ENCODE measurements at regions not wholly inside any gene's neighbourhood (a gene's known extent, or its start where the extent isn't known, plus 50 kb on each side); places are given as distances from the start of the nearest gene placed in this dataset.
"Not testable (repeated sequence)": the region's sequence is repeated elsewhere in the genome, so short reads cannot be mapped to it uniquely, and the experiment has no call there.

DNA sequence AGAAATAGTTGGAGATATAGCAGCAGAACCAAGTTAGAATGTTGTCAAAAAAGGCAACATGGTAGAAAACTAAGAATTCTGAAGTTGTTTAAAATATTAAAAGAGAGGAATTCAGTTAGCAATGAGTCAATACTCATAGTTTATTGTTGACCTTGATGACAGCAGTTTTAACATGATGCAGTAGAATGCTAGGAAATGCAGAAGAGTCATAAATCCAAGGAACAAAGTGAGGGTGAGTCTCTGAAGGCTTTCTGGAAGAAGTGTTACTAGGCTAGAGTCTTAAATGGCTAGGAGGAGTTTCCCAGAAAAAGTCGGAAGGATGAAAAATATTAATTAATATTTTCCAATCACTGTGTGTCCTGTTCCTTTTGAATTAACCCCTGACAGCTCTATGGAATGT lies 807.3 kb downstream of the TSN start:
- H2AFZ ChIP-seq (ENCODE audit: low read length), result no peak overlapping the region
- H3K4me3 ChIP-seq (ENCODE audit: low read length), result no peak overlapping the region
- no peak overlapping the region for H3K4me2 ChIP-seq (ENCODE audit: low read depth, low read length, poor library complexity, severe bottlenecking)
- DNase-seq, result no peak
- no peaks in the 10 kb centered on the region for H3K4me1 ChIP-seq (ENCODE audit: low read length)
- no peaks in the 10 kb centered on the region for H3K9me2 ChIP-seq (replicated peaks; ENCODE audit: insufficient read depth, low read length)
- H3K9ac ChIP-seq (ENCODE audit: low read length), result no peak overlapping the region
- no peaks in the 10 kb centered on the region for H3K9me3 ChIP-seq (ENCODE audit: low read length)
- no peaks in the 10 kb centered on the region for H3K36me3 ChIP-seq (ENCODE audit: insufficient read depth, low read length)
- no peak overlapping the region for H3K27ac ChIP-seq (ENCODE audit: low read length)
- H3K79me2 ChIP-seq (ENCODE audit: low read length), result no peaks in the 10 kb centered on the region
- no peaks in the 10 kb centered on the region for H4K20me1 ChIP-seq (ENCODE audit: insufficient read depth, low read depth, low read length)
- no peaks in the 10 kb centered on the region for H3K27me3 ChIP-seq (ENCODE audit: low read length)

DNA sequence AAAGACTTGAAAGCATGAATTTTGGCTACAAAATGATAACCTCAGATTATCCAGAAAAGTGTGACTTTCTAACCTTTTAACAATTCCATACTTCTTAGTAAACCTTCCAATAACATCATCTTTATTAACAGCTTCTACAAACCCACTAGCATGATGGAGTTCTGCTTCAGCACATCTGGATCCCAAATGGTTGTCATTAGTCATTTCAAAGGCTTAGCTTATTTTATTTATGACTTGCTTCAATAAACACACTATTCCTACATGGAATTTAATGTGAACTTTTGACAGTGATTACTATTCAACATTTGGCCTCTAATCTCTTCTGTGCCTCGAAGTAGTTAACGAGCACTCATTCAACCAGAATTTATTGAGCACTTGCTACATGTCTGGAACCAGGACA lies 808.3 kb downstream of the TSN start:
- no peak overlapping the region for H3K9ac ChIP-seq (ENCODE audit: low read length)
- no peak overlapping the region for H3K27ac ChIP-seq (ENCODE audit: low read length)
- H2AFZ ChIP-seq (ENCODE audit: low read length), result no peak overlapping the region
- no peaks in the 10 kb centered on the region for H3K9me3 ChIP-seq (ENCODE audit: low read length)
- H3K36me3 ChIP-seq (ENCODE audit: insufficient read depth, low read length), result no peaks in the 10 kb centered on the region
- H3K4me1 ChIP-seq (ENCODE audit: low read length), result no peaks in the 10 kb centered on the region
- H3K79me2 ChIP-seq (ENCODE audit: low read length), result no peaks in the 10 kb centered on the region
- no peak overlapping the region for H3K4me2 ChIP-seq (ENCODE audit: low read depth, low read length, poor library complexity, severe bottlenecking)
- no peak for DNase-seq
- H3K9me2 ChIP-seq (replicated peaks; ENCODE audit: insufficient read depth, low read length), result no peaks in the 10 kb centered on the region
- no peak overlapping the region for H3K4me3 ChIP-seq (ENCODE audit: low read length)
- H3K27me3 ChIP-seq (ENCODE audit: low read length), result no peaks in the 10 kb centered on the region
- no peaks in the 10 kb centered on the region for H4K20me1 ChIP-seq (ENCODE audit: insufficient read depth, low read depth, low read length)

DNA sequence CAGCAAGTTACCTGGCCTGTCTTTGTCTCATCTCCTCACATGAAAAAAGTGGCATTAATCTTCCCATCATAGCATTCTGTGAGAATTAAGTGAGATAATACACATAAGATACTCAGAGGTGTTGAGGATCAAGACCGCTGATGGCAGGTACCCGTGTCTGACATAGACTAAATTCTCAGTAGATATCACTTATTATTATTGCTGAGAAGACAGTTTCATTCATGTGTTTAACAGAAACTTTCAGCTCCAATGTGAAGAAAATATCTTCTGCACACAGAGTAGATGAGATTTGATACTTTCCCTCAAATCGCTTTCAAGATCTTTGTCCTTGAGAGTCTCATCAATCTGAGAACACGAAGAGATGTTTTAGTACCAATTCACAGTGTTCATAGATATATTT lies 809.4 kb downstream of the TSN start:
- Histone ChIP-seq H3K27ac (ENCODE audit: low read length) (no peak overlapping the region), H3K27me3 (ENCODE audit: low read length) (no peaks in the 10 kb centered on the region), H3K79me2 (ENCODE audit: low read length) (no peaks in the 10 kb centered on the region), H2AFZ (ENCODE audit: low read length) (no peak overlapping the region), H3K4me1 (ENCODE audit: low read length) (no peaks in the 10 kb centered on the region), H3K9ac (ENCODE audit: low read length) (no peak overlapping the region), H3K4me2 (ENCODE audit: low read depth, low read length, poor library complexity, severe bottlenecking) (no peak overlapping the region), H3K36me3 (ENCODE audit: insufficient read depth, low read length) (no peaks in the 10 kb centered on the region), H4K20me1 (ENCODE audit: insufficient read depth, low read depth, low read length) (no peaks in the 10 kb centered on the region), H3K9me2 (replicated peaks; ENCODE audit: insufficient read depth, low read length) (no peaks in the 10 kb centered on the region), H3K4me3 (ENCODE audit: low read length) (no peak overlapping the region), H3K9me3 (ENCODE audit: low read length) (no peaks in the 10 kb centered on the region)
- DNase-seq, result no peak

DNA sequence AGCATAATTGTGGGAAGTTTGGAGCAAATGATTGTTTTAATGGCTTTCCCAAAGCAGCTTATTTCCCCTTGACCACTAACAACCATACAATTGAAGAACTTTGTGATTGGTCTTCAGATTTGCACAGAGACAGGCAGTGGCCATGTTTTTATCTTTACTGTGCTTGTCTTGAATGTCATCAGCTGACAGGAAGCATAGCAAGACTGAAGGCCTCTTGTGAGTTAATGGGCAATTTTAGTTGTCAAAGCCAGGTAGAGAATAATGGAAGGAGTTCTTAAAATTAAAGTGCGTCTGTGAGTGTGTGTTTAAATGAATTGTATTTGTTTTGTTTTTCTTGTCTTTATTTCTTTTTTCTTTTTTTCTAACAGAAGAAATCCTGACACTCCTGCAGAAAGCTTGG lies 809.9 kb downstream of the TSN start:
- Histone ChIP-seq H3K4me3 (ENCODE audit: low read length) (no peak overlapping the region), H3K4me2 (ENCODE audit: low read depth, low read length, poor library complexity, severe bottlenecking) (no peak overlapping the region), H3K27me3 (ENCODE audit: low read length) (no peaks in the 10 kb centered on the region), H3K9ac (ENCODE audit: low read length) (no peak overlapping the region), H3K9me3 (ENCODE audit: low read length) (no peaks in the 10 kb centered on the region), H3K4me1 (ENCODE audit: low read length) (no peaks in the 10 kb centered on the region), H2AFZ (ENCODE audit: low read length) (no peak overlapping the region), H4K20me1 (ENCODE audit: insufficient read depth, low read depth, low read length) (no peaks in the 10 kb centered on the region), H3K27ac (ENCODE audit: low read length) (no peak overlapping the region), H3K79me2 (ENCODE audit: low read length) (no peaks in the 10 kb centered on the region), H3K36me3 (ENCODE audit: insufficient read depth, low read length) (no peaks in the 10 kb centered on the region), H3K9me2 (replicated peaks; ENCODE audit: insufficient read depth, low read length) (no peaks in the 10 kb centered on the region)
- DNase-seq, result no peak

DNA sequence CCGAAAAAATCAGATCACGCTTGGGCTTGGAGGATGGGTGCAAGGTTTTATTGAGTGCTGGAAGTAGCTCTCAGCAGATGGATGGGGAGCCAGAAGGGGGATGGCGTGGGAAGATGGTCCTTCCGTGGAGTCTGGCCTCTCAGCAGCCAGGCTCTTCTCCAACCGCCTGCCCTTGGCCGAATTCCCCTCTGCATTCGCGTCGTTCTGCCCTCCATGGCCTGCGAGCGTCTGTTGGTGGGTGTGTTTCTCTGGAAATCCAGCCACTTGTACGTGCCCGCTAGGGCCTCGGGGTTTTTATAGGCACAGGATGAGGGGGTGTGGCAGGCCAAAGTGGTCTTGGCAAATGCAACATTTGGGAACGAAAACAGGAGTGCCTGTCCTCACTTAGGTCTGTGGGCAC lies 815.2 kb downstream of the TSN start:
- Histone ChIP-seq H3K9me2 (replicated peaks; ENCODE audit: insufficient read depth, low read length) (no peaks in the 10 kb centered on the region), H3K9me3 (ENCODE audit: low read length) (no peaks in the 10 kb centered on the region), H3K27me3 (ENCODE audit: low read length) (no peaks in the 10 kb centered on the region), H2AFZ (ENCODE audit: low read length) (no peak overlapping the region), H3K36me3 (ENCODE audit: insufficient read depth, low read length) (no peaks in the 10 kb centered on the region), H3K4me3 (ENCODE audit: low read length) (no peak overlapping the region), H3K4me1 (ENCODE audit: low read length) (no peaks in the 10 kb centered on the region), H3K9ac (ENCODE audit: low read length) (no peak overlapping the region), H3K27ac (ENCODE audit: low read length) (no peak overlapping the region), H4K20me1 (ENCODE audit: insufficient read depth, low read depth, low read length) (no peaks in the 10 kb centered on the region), H3K4me2 (ENCODE audit: low read depth, low read length, poor library complexity, severe bottlenecking) (no peak overlapping the region), H3K79me2 (ENCODE audit: low read length) (no peaks in the 10 kb centered on the region)
- no peak for DNase-seq

DNA sequence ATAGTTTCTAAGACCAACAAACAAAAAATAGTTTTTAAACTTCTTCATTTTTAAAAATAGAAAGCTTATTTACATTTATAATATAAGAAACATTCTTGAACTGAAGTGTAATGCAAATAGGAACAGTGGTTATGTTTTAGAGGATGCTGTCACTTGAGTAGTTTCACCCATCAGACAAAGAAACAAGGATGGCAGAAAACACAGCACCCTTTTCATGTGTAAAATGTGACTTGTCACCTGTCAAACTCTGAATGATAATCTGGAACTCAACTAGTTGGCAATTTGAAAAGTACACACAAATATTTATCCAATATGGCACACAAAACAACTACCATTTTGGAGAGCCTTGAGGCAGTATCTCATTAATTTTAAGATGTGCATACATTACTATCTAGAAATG lies 816.0 kb downstream of the TSN start:
- H2AFZ ChIP-seq (ENCODE audit: low read length); H3K4me1 ChIP-seq (ENCODE audit: low read length); H3K4me2 ChIP-seq (ENCODE audit: low read depth, low read length, poor library complexity, severe bottlenecking); DNase-seq; H4K20me1 ChIP-seq (ENCODE audit: insufficient read depth, low read depth, low read length); H3K4me3 ChIP-seq (ENCODE audit: low read length); H3K27ac ChIP-seq (ENCODE audit: low read length); H3K9me2 ChIP-seq (replicated peaks; ENCODE audit: insufficient read depth, low read length); H3K27me3 ChIP-seq (ENCODE audit: low read length); H3K9me3 ChIP-seq (ENCODE audit: low read length); H3K36me3 ChIP-seq (ENCODE audit: insufficient read depth, low read length); H3K9ac ChIP-seq (ENCODE audit: low read length); H3K79me2 ChIP-seq (ENCODE audit: low read length): not testable (repeated sequence)

DNA sequence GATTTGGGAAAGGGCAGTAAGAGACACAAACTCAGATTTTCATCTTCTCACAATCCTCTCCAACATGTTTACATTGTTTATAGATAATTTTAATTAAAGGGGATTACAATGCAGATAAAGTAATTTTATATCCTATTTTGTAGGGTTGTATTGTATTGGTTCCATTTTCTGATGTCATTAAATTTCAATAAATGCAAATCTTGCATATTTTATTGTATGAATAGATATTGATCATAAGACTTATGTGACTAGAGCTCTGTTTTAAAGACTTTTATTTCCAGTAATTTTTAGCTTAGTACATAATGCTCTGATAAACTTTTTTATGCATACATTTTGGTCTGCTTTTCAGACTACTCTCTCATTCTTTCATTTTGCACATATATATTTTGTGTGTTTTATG lies 819.6 kb downstream of the TSN start:
- no peaks in the 10 kb centered on the region for H3K9me3 ChIP-seq (ENCODE audit: low read length)
- H3K9me2 ChIP-seq (replicated peaks; ENCODE audit: insufficient read depth, low read length), result no peaks in the 10 kb centered on the region
- no peaks in the 10 kb centered on the region for H3K79me2 ChIP-seq (ENCODE audit: low read length)
- DNase-seq, result no peak
- H3K4me2 ChIP-seq (ENCODE audit: low read depth, low read length, poor library complexity, severe bottlenecking), result no peak overlapping the region
- H4K20me1 ChIP-seq (ENCODE audit: insufficient read depth, low read depth, low read length), result no peaks in the 10 kb centered on the region
- H3K4me3 ChIP-seq (ENCODE audit: low read length), result no peak overlapping the region
- H3K4me1 ChIP-seq (ENCODE audit: low read length), result no peaks in the 10 kb centered on the region
- H3K36me3 ChIP-seq (ENCODE audit: insufficient read depth, low read length), result no peaks in the 10 kb centered on the region
- no peaks in the 10 kb centered on the region for H3K27me3 ChIP-seq (ENCODE audit: low read length)
- no peak overlapping the region for H3K27ac ChIP-seq (ENCODE audit: low read length)
- H3K9ac ChIP-seq (ENCODE audit: low read length), result no peak overlapping the region
- no peak overlapping the region for H2AFZ ChIP-seq (ENCODE audit: low read length)

DNA sequence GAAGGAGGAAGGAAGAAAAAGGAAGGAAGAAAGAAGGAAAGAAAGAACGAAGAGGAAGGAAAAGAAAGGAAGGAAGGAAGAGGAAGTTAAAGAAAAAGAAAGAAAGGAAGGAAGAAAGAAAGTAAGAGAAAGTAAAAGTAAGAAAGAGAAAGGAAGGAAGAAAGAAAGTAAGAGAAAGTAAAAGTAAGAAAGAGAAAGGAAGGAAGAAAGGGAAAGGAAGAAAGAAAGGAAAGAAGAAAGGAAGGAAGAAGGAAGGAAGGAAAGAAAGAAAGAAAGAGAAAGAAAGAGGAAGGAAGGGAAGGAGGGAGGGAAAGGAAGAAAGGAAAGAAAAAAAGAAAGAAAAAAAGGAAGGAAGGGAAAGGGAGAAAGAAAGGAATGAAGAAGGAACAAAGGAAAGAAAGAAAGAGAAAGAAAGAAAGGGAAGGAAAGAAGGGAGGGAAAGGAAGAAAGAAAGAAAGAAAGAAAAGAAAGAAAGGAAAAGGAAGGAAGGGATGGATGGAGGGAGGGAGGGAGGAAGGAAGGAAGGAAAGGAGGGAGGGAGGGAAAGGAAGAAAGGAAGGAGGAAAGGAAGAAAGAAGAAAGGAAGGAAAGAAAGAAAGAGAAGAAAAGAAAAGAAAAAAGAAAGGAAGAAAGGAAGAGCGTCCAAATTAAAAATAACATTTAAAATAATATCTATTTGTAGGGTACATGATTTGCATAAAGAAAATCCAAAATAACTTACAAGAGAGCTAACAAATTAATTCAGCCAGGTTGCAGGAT lies 827.9 kb downstream of the TSN start:
- Histone ChIP-seq H3K9me3 (ENCODE audit: low read length) (no peaks in the 10 kb centered on the region), H3K27me3 (ENCODE audit: low read length) (no peaks in the 10 kb centered on the region), H3K27ac (ENCODE audit: low read length) (no peak overlapping the region), H3K4me1 (ENCODE audit: low read length) (no peaks in the 10 kb centered on the region), H3K9ac (ENCODE audit: low read length) (no peak overlapping the region), H2AFZ (ENCODE audit: low read length) (no peak overlapping the region), H3K4me2 (ENCODE audit: low read depth, low read length, poor library complexity, severe bottlenecking) (no peak overlapping the region), H3K79me2 (ENCODE audit: low read length) (no peaks in the 10 kb centered on the region), H3K4me3 (ENCODE audit: low read length) (no peak overlapping the region), H3K36me3 (ENCODE audit: insufficient read depth, low read length) (no peaks in the 10 kb centered on the region), H3K9me2 (replicated peaks; ENCODE audit: insufficient read depth, low read length) (no peaks in the 10 kb centered on the region), H4K20me1 (ENCODE audit: insufficient read depth, low read depth, low read length) (no peaks in the 10 kb centered on the region)
- DNase-seq, result no peak

DNA sequence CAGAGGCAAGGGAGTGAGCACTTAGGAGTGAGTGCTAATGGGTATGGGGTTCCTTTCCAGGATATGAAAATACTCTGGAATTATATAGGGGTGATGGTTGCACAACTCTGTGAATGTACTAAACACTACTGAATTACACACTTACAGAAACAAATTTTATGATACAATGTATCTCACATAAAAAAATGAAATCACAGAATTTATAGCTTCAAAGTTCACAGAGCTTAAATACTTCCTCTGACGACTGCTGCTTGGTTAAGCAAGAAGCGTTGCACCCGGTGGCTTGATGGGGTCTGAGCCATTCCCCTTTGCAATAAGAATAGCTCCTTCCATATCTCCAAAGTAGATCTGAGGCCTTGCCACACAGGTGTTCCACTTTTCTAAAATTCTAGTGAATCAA lies 835.1 kb downstream of the TSN start:
- no peaks in the 10 kb centered on the region for H3K9me2 ChIP-seq (replicated peaks; ENCODE audit: insufficient read depth, low read length)
- DNase-seq, result no peak
- no peaks in the 10 kb centered on the region for H4K20me1 ChIP-seq (ENCODE audit: insufficient read depth, low read depth, low read length)
- no peak overlapping the region for H3K4me2 ChIP-seq (ENCODE audit: low read depth, low read length, poor library complexity, severe bottlenecking)
- H3K4me1 ChIP-seq (ENCODE audit: low read length), result no peaks in the 10 kb centered on the region
- no peak overlapping the region for H3K4me3 ChIP-seq (ENCODE audit: low read length)
- H3K27me3 ChIP-seq (ENCODE audit: low read length), result no peaks in the 10 kb centered on the region
- H3K79me2 ChIP-seq (ENCODE audit: low read length), result no peaks in the 10 kb centered on the region
- H3K27ac ChIP-seq (ENCODE audit: low read length), result no peak overlapping the region
- H3K9me3 ChIP-seq (ENCODE audit: low read length), result no peaks in the 10 kb centered on the region
- no peak overlapping the region for H2AFZ ChIP-seq (ENCODE audit: low read length)
- no peak overlapping the region for H3K9ac ChIP-seq (ENCODE audit: low read length)
- H3K36me3 ChIP-seq (ENCODE audit: insufficient read depth, low read length), result no peaks in the 10 kb centered on the region
